ENCODE measurements at regions not wholly inside any gene's neighbourhood (a gene's known extent, or its start where the extent isn't known, plus 50 kb on each side); places are given as distances from the start of the nearest gene placed in this dataset.

DNA sequence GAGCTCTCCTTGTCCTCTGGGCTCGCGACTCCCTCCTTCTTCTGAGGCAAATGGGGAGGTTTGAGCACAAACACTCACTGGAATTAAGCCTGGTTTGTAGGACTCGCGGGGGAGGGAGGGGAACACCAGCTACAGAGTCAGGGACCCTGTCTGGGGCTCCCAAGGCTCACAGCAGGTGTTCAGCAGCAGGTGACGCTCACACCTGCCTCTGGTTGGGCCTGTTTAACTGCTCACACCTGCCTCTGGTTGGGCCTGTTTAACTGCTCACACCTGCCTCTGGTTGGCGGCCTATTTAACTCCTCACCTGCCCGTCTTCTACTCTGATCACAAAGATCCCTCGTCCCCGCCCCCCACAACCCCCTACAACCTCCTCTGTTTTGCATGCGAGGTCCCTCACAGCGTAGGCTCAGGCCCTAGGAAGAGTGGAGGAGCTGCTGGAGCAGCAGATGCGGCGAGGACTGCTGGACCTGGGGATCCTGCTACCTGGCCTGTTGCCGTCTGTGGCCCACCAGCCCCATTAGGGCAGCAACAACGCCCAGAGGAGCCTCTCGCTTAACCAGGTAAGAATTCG, 181.9 kb downstream of the ERMARD start (continued):
- TF ChIP-seq, protein P1, sequence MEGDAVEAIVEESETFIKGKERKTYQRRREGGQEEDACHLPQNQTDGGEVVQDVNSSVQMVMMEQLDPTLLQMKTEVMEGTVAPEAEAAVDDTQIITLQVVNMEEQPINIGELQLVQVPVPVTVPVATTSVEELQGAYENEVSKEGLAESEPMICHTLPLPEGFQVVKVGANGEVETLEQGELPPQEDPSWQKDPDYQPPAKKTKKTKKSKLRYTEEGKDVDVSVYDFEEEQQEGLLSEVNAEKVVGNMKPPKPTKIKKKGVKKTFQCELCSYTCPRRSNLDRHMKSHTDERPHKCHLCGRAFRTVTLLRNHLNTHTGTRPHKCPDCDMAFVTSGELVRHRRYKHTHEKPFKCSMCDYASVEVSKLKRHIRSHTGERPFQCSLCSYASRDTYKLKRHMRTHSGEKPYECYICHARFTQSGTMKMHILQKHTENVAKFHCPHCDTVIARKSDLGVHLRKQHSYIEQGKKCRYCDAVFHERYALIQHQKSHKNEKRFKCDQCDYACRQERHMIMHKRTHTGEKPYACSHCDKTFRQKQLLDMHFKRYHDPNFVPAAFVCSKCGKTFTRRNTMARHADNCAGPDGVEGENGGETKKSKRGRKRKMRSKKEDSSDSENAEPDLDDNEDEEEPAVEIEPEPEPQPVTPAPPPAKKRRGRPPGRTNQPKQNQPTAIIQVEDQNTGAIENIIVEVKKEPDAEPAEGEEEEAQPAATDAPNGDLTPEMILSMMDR (IDR thresholded peaks at IDR 0.05) = no peak
- no peak for TF ChIP-seq GATA2 (CRISPR knock-in tag; IDR thresholded peaks at IDR 0.05)
- no peak for TF ChIP-seq MXI1 (IDR thresholded peaks at IDR 0.05; ENCODE audit: low read depth, low read length)
- no peak for TF ChIP-seq TEAD4 (IDR thresholded peaks at IDR 0.05; ENCODE audit: borderline replicate concordance, insufficient read depth)
- TF ChIP-seq, protein P2, sequence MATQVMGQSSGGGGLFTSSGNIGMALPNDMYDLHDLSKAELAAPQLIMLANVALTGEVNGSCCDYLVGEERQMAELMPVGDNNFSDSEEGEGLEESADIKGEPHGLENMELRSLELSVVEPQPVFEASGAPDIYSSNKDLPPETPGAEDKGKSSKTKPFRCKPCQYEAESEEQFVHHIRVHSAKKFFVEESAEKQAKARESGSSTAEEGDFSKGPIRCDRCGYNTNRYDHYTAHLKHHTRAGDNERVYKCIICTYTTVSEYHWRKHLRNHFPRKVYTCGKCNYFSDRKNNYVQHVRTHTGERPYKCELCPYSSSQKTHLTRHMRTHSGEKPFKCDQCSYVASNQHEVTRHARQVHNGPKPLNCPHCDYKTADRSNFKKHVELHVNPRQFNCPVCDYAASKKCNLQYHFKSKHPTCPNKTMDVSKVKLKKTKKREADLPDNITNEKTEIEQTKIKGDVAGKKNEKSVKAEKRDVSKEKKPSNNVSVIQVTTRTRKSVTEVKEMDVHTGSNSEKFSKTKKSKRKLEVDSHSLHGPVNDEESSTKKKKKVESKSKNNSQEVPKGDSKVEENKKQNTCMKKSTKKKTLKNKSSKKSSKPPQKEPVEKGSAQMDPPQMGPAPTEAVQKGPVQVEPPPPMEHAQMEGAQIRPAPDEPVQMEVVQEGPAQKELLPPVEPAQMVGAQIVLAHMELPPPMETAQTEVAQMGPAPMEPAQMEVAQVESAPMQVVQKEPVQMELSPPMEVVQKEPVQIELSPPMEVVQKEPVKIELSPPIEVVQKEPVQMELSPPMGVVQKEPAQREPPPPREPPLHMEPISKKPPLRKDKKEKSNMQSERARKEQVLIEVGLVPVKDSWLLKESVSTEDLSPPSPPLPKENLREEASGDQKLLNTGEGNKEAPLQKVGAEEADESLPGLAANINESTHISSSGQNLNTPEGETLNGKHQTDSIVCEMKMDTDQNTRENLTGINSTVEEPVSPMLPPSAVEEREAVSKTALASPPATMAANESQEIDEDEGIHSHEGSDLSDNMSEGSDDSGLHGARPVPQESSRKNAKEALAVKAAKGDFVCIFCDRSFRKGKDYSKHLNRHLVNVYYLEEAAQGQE (IDR thresholded peaks at IDR 0.05; ENCODE audit: low read depth, low read length) = no peak
- TF ChIP-seq, protein P3, sequence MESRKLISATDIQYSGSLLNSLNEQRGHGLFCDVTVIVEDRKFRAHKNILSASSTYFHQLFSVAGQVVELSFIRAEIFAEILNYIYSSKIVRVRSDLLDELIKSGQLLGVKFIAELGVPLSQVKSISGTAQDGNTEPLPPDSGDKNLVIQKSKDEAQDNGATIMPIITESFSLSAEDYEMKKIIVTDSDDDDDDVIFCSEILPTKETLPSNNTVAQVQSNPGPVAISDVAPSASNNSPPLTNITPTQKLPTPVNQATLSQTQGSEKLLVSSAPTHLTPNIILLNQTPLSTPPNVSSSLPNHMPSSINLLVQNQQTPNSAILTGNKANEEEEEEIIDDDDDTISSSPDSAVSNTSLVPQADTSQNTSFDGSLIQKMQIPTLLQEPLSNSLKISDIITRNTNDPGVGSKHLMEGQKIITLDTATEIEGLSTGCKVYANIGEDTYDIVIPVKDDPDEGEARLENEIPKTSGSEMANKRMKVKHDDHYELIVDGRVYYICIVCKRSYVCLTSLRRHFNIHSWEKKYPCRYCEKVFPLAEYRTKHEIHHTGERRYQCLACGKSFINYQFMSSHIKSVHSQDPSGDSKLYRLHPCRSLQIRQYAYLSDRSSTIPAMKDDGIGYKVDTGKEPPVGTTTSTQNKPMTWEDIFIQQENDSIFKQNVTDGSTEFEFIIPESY (IDR thresholded peaks at IDR 0.05; ENCODE audit: borderline replicate concordance, low read depth) = no peak
- TF ChIP-seq EP300 (IDR thresholded peaks at IDR 0.05; ENCODE audit: borderline replicate concordance in 1 of 2, low read depth in 1 of 2, low read length in 1 of 2) = no peak
- no peak for TF ChIP-seq RXRA (IDR thresholded peaks at IDR 0.05; ENCODE audit: borderline replicate concordance, low read depth)

DNA sequence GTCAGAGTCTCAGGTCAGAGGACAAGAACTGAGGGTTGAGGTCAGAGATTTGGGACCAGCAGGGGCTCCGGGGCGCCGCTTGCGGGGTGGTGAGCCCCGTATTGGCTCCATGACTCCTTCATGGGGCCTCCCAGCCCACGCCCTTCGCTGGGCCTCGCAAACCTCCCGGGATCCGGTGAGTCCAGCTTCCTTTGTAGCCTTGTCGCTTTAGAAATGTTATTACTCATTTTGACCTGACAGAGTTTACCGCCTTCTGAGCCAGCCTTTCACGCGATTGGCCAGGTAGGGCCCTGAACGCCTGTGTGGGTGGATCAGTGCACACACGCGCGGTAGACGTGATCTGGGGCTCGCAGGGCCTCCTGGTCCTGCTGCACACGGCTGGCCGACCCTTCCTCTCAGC, 181.1 kb downstream of the ERMARD start:
- no peak for DNase-seq
- no peaks in the 10 kb centered on the region for H3K9me2 ChIP-seq
- H3K9ac ChIP-seq = no peak overlapping the region
- H3K4me1 ChIP-seq (ENCODE audit: control insufficient read depth in 1 of 2, insufficient read depth in 2 of 2, low read depth in 1 of 2, low read length in 1 of 2) = peaks cover 0 to 13% of the 10 kb centered on the region in 2 experiments; a peak in 1 of 4 replicates
- CTCF ChIA-PET = no interaction called here
- no peaks in the 10 kb centered on the region for H3K79me2 ChIP-seq (ENCODE audit: insufficient read depth)
- H3K9me3 ChIP-seq = 0 out of 2 replicates have a peak, but pooled peaks cover 8% of the 10 kb centered on the region
- no peak overlapping the region for H2AFZ ChIP-seq (ENCODE audit: low read depth)
- no peak overlapping the region for H3K4me3 ChIP-seq (ENCODE audit: low read depth in 2 of 2, low read length in 1 of 2)
- no peaks in the 10 kb centered on the region for H3K36me3 ChIP-seq (replicated peaks in 1 of 2; ENCODE audit: control insufficient read depth in 1 of 2, insufficient read depth in 2 of 2, low read length in 1 of 2)
- no peaks in the 10 kb centered on the region for H3F3A ChIP-seq (replicated peaks; ENCODE audit: insufficient read depth)
- no peak overlapping the region for H3K4me2 ChIP-seq
- H3K27me3 ChIP-seq (ENCODE audit: insufficient read depth) = no peaks in the 10 kb centered on the region
- H3K27ac ChIP-seq (ENCODE audit: low read depth in 2 of 2, low read length in 1 of 2) = no peak overlapping the region
- no peaks in the 10 kb centered on the region for H4K20me1 ChIP-seq (ENCODE audit: insufficient read depth)
- 66% methylated on average over 21 of the region's 22 CpGs for WGBS (ENCODE audit: low lambda C conversion rate)
- TF ChIP-seq, protein P4, sequence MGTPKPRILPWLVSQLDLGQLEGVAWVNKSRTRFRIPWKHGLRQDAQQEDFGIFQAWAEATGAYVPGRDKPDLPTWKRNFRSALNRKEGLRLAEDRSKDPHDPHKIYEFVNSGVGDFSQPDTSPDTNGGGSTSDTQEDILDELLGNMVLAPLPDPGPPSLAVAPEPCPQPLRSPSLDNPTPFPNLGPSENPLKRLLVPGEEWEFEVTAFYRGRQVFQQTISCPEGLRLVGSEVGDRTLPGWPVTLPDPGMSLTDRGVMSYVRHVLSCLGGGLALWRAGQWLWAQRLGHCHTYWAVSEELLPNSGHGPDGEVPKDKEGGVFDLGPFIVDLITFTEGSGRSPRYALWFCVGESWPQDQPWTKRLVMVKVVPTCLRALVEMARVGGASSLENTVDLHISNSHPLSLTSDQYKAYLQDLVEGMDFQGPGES (IDR thresholded peaks at IDR 0.05; ENCODE audit: low read depth, low read length) = no peak
- TF ChIP-seq NFIC (IDR thresholded peaks at IDR 0.05; ENCODE audit: borderline replicate concordance) (no peak), FOXM1 (IDR thresholded peaks at IDR 0.05; ENCODE audit: low read depth) (no peak), ELF1 (IDR thresholded peaks at IDR 0.05) (no peak), TCF12 (IDR thresholded peaks at IDR 0.05) (no peak), RCOR1 (IDR thresholded peaks at IDR 0.05; ENCODE audit: low read length) (no peak)
- POLR2A ChIA-PET = no interaction called here

Data from SK-N-SH (cell line).